Epithelial cell of proximal tubule (primary cell): ENCODE measurements at regions not wholly inside any gene's neighbourhood (a gene's known extent, or its start where the extent isn't known, plus 50 kb on each side); places are given as distances from the start of the nearest gene placed in this dataset.

Source experiments
- DNase-seq: peaks from one replicate; pipeline ENCODE4 v3.0.0-alpha.2; 2011; ENCODE audit warnings: low read depth
- H3K4me3 ChIP-seq: 2 replicates; pipeline ENCODE4 v1.5.1; 2011; ENCODE audit warnings: low read depth, mild to moderate bottlenecking, low read length
- TF ChIP-seq, protein P1 (sequence below): conservative IDR thresholded peaks from 2 replicates; pipeline ENCODE4 v1.5.1; 2012; ENCODE audit warnings: low read depth, mild to moderate bottlenecking, low read length

GRCh38 chr15:94815110-94815731 is 583.9 kb downstream of the MCTP2 start:
- no peak for DNase-seq
- no peak overlapping the region for H3K4me3 ChIP-seq
- TF ChIP-seq, protein P1, sequence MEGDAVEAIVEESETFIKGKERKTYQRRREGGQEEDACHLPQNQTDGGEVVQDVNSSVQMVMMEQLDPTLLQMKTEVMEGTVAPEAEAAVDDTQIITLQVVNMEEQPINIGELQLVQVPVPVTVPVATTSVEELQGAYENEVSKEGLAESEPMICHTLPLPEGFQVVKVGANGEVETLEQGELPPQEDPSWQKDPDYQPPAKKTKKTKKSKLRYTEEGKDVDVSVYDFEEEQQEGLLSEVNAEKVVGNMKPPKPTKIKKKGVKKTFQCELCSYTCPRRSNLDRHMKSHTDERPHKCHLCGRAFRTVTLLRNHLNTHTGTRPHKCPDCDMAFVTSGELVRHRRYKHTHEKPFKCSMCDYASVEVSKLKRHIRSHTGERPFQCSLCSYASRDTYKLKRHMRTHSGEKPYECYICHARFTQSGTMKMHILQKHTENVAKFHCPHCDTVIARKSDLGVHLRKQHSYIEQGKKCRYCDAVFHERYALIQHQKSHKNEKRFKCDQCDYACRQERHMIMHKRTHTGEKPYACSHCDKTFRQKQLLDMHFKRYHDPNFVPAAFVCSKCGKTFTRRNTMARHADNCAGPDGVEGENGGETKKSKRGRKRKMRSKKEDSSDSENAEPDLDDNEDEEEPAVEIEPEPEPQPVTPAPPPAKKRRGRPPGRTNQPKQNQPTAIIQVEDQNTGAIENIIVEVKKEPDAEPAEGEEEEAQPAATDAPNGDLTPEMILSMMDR: no peak

- H3K4me3 ChIP-seq: no peak overlapping the region
- DNase-seq: no peak
- TF ChIP-seq, protein P1: no peak
Observed at GRCh38 chr15:94815914-94816313, 584.6 kb downstream of the MCTP2 start.

GRCh38 chr15:94829887-94830884 is 598.8 kb downstream of the MCTP2 start:
- DNase-seq: no peak
- TF ChIP-seq, protein P1: no peak
- H3K4me3 ChIP-seq: no peak overlapping the region

- no peak for DNase-seq
- no peak overlapping the region for H3K4me3 ChIP-seq
- TF ChIP-seq, protein P1: no peak
Observed at GRCh38 chr15:94834000-94834399, 602.6 kb downstream of the MCTP2 start.

DNA sequence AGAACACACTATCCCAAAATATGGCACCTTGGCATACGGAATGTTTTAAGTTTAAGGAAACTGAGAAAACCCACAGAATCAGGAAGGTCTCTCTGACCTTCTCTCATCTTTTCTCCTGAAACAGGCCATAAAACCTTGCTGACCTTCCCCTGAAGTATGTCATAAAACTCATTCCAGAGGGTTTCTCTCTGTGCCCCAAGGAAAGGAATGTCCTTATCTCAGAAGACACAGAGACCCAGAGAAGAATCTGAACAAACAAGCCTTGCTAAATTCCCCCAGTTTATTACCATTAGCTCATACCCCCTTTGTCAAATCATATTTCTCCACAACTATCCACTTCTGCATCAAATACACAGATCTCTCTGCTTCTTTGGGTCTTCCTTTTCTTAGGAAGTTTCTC is 603.1 kb downstream of the MCTP2 start:
- H3K4me3 ChIP-seq: no peak overlapping the region
- TF ChIP-seq, protein P1: no peak
- DNase-seq: no peak

DNA sequence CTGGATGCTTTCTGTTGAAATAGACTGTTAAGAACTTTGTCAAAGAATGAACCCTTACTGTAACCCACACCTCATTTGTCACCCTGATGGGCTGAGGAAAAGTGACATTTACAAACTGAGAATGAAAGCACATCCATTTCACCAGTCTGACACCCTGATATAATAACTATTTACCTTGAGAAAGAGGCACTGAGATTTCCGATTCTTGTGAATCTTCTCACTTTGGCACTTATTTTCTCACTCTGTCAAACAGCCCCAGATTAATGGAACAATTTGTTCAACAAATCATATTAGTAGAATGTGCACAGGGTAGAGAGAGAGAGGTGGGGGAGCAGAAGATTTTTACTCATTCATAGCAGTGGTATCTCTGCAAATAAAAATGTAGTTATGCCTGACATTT is 606.9 kb downstream of the MCTP2 start:
- H3K4me3 ChIP-seq: no peak overlapping the region
- TF ChIP-seq, protein P1: no peak

More for the DNA sequence above, 606.9 kb downstream of the MCTP2 start:
- DNase-seq: no peak
